Hepatic stellate cell (primary cell): ENCODE measurements at regions not wholly inside any gene's neighbourhood (a gene's known extent, or its start where the extent isn't known, plus 50 kb on each side); places are given as distances from the start of the nearest gene placed in this dataset.
"Not testable (repeated sequence)": the region's sequence is repeated elsewhere in the genome, so short reads cannot be mapped to it uniquely, and the experiment has no call there.

Experiments
- DNase-seq: peaks from one replicate; pipeline ENCODE4 v3.0.0; 2011; ENCODE audit warnings: low spot score

- no peak for DNase-seq
Observed at GRCh38 chr14:71240171-71240570, 332.9 kb downstream of the PCNX1 start.

- DNase-seq = no peak
Observed at GRCh38 chr14:71240866-71241520, 333.7 kb downstream of the PCNX1 start.

- no peak for DNase-seq
Observed at GRCh38 chr14:71242237-71242748, 335.0 kb downstream of the PCNX1 start.

- peak; percentile 59 for DNase-seq
Observed at GRCh38 chr14:71243697-71244096, 336.4 kb downstream of the PCNX1 start.

- DNase-seq = peak; percentile 45
Observed at GRCh38 chr14:71244341-71244740, 337.1 kb downstream of the PCNX1 start.

- no peak for DNase-seq
Observed at GRCh38 chr14:71245659-71246361, 338.6 kb downstream of the PCNX1 start.

GRCh38 chr14:71246539-71246938, 339.3 kb downstream of the PCNX1 start:
- DNase-seq = no peak

- no peak for DNase-seq
Observed at GRCh38 chr14:71247106-71247505, 339.8 kb downstream of the PCNX1 start.

- DNase-seq = no peak
Observed at GRCh38 chr14:71248194-71248593, 340.9 kb downstream of the PCNX1 start.

GRCh38 chr14:71250347-71250746, 343.1 kb downstream of the PCNX1 start:
- DNase-seq = no peak

GRCh38 chr14:71250791-71251190, 343.5 kb downstream of the PCNX1 start:
- DNase-seq = no peak

- DNase-seq = not testable (repeated sequence)
Observed at GRCh38 chr14:71254091-71254719, 346.9 kb downstream of the PCNX1 start.

GRCh38 chr14:71261206-71261605, 353.9 kb downstream of the PCNX1 start:
- no peak for DNase-seq

- no peak for DNase-seq
Observed at GRCh38 chr14:71262441-71262840, 355.2 kb downstream of the PCNX1 start.

GRCh38 chr14:71264260-71264659, 357.0 kb downstream of the PCNX1 start:
- DNase-seq = no peak

GRCh38 chr14:71267007-71267513, 359.8 kb downstream of the PCNX1 start:
- no peak for DNase-seq

- DNase-seq = no peak
Observed at GRCh38 chr14:71267691-71268090, 360.4 kb downstream of the PCNX1 start.

- no peak for DNase-seq
Observed at GRCh38 chr14:71270111-71270510, 362.9 kb downstream of the PCNX1 start.

GRCh38 chr14:71271166-71271945, 364.1 kb downstream of the PCNX1 start:
- DNase-seq = no peak

GRCh38 chr14:71273366-71273765, 366.1 kb downstream of the PCNX1 start:
- DNase-seq = no peak

- no peak for DNase-seq
Observed at GRCh38 chr14:71284048-71284447, 376.8 kb downstream of the PCNX1 start.

GRCh38 chr14:71286126-71286525, 378.9 kb downstream of the PCNX1 start:
- no peak for DNase-seq
